HCT116 (cell line): ENCODE measurements at regions not wholly inside any gene's neighbourhood (a gene's known extent, or its start where the extent isn't known, plus 50 kb on each side); places are given as distances from the start of the nearest gene placed in this dataset.

Source experiments
- ATAC-seq: fragments of 200-7000 bp; cut with Tn5 transposase; 2 replicates; pipeline ENCODE4 v1.9.1; 2020; ENCODE audit warnings: mild to moderate bottlenecking, moderate library complexity
- BruUV-seq: library from RNA; stranded (reverse); fragments of 400-500 nt; replicated peaks from 2 replicates; lab custom pipeline; 2021; lab: Mats Ljungman, UMichigan
- CTCF ChIA-PET: fragments of 300-600 bp; sonication (Branson Sonifier 250); formaldehyde crosslinking; loops from one replicate; lab custom pipeline; 2021; ENCODE audit warnings: antibody characterized with exemption; lab: Charles Lee
- POLR2A ChIA-PET: fragments of 300-600, 350-600 bp; sonication (Branson Sonifier 250); formaldehyde crosslinking; loops from one replicate; lab custom pipeline; 2021; ENCODE audit warnings: antibody characterized with exemption; lab: Charles Lee
- RAD21 ChIA-PET, 2 experiments: fragments of 300-600 bp; sonication (Branson Sonifier 250); formaldehyde crosslinking; loops; one replicate each; lab custom pipeline; 2023; ENCODE audit warnings: low total read pairs in 2 of 2; ENCODE audit not compliant: uncharacterized antibody in 2 of 2, unreplicated experiment in 2 of 2, low non-redundant PET in 1 of 2; lab: Charles Lee
- DNase-seq: peaks from one replicate; pipeline ENCODE4 v3.0.0-alpha.2; 2010; ENCODE audit warnings: low read depth, low spot score
- H2AFZ ChIP-seq: fragments of 200-600 bp; shearing (Covaris generic), sonication (generic); 2 replicates; pipeline ENCODE4 v1.6.1; 2017; ENCODE audit warnings: low read depth, mixed run types, mixed read lengths, antibody characterized with exemption, low read length; ENCODE audit not compliant: poor library complexity, severe bottlenecking
- H3K27ac ChIP-seq: 2 replicates; pipeline ENCODE4 v1.5.1; 2012; ENCODE audit warnings: low read depth, low read length
- H3K27me3 ChIP-seq: fragments of 200-600 bp; sonication (generic); 2 replicates; pipeline ENCODE4 v1.6.1; 2016; ENCODE audit warnings: mixed run types, low read length, mixed read lengths; ENCODE audit not compliant: insufficient read depth
- H3K36me3 ChIP-seq, 2 experiments: fragments of 200-500 bp in 1 of 2; fragments of 200-600 bp in 1 of 2; sonication (Bioruptor generic) in 1 of 2; sonication (generic) in 1 of 2; 2 replicates each; pipeline versions ENCODE4 v1.5.1 to v1.6.1; 2014 to 2016; ENCODE audit warnings: low read length in 2 of 2, inconsistent platforms in 1 of 2, mixed read lengths in 1 of 2, mixed run types in 1 of 2; ENCODE audit not compliant: insufficient read depth in 2 of 2, control insufficient read depth in 1 of 2
- H3K4me1 ChIP-seq, 2 experiments: fragments of 200-600 bp in 1 of 2; sonication (generic) in 1 of 2; 2 replicates each; pipeline versions ENCODE4 v1.5.1 to v1.6.1; 2012 to 2017; ENCODE audit warnings: low read length in 2 of 2, inconsistent platforms in 1 of 2, mild to moderate bottlenecking in 1 of 2, mixed read lengths in 1 of 2, mixed run types in 1 of 2, moderate library complexity in 1 of 2; ENCODE audit not compliant: insufficient read depth in 2 of 2, control insufficient read depth in 1 of 2
- H3K4me2 ChIP-seq: fragments of 200-600 bp; sonication (generic); 2 replicates; pipeline ENCODE4 v1.6.1; 2017; ENCODE audit warnings: mixed run types, low read length, mixed read lengths
- H3K4me3 ChIP-seq, 2 experiments: fragments of 200-600 bp in 1 of 2; sonication (generic) in 1 of 2; replicated peaks in 1 of 2; 2 replicates each; pipeline ENCODE4 v1.5.1; 2011 to 2016; ENCODE audit warnings: low read length in 2 of 2, control low read depth in 1 of 2, low read depth in 1 of 2, mild to moderate bottlenecking in 1 of 2, mixed read lengths in 1 of 2, mixed run types in 1 of 2
- H3K79me2 ChIP-seq: fragments of 200-600 bp; sonication (generic); 2 replicates; pipeline ENCODE4 v1.6.1; 2017; ENCODE audit warnings: mild to moderate bottlenecking, mixed run types, low read length, moderate library complexity, mixed read lengths; ENCODE audit not compliant: insufficient read depth
- H3K9ac ChIP-seq: fragments of 200-600 bp; sonication (generic); 2 replicates; pipeline ENCODE4 v1.6.1; 2016; ENCODE audit warnings: low read length, mixed read lengths
- H3K9me2 ChIP-seq: fragments of 200-600 bp; sonication (generic), shearing (Covaris generic); 2 replicates; pipeline ENCODE4 v1.6.1; 2017; ENCODE audit warnings: mixed run types, mild to moderate bottlenecking, moderate library complexity; ENCODE audit not compliant: insufficient read depth
- H3K9me3 ChIP-seq, 2 experiments: fragments of 200-500 bp in 1 of 2; fragments of 200-600 bp in 1 of 2; sonication (Bioruptor generic) in 1 of 2; sonication (generic) in 1 of 2; 2 replicates each; pipeline ENCODE4 v1.6.1; 2014 to 2017; ENCODE audit warnings: low read length in 2 of 2, mixed read lengths in 2 of 2, inconsistent platforms in 1 of 2, low read depth in 1 of 2, mild to moderate bottlenecking in 1 of 2, mixed run types in 1 of 2, moderate library complexity in 1 of 2; ENCODE audit not compliant: control insufficient read depth in 1 of 2, insufficient read depth in 1 of 2
- H4K20me1 ChIP-seq: fragments of 200-600 bp; sonication (generic), shearing (Covaris generic); 2 replicates; pipeline ENCODE4 v1.6.1; 2017; ENCODE audit warnings: mixed run types, mild to moderate bottlenecking, moderate library complexity; ENCODE audit not compliant: insufficient read depth
- CTCF ChIP-seq, 3 experiments: fragments of 200-600 bp in 1 of 3; sonication (generic) in 1 of 3; IDR thresholded peaks in 2 of 3; conservative IDR thresholded peaks in 1 of 3; 2 replicates each; pipeline ENCODE4 v1.5.1; 2012 to 2017; ENCODE audit warnings: low read depth in 2 of 3, low read length in 2 of 3, antibody characterized with exemption in 1 of 3, borderline replicate concordance in 1 of 3, control low read depth in 1 of 3, mild to moderate bottlenecking in 1 of 3, mixed read lengths in 1 of 3, mixed run types in 1 of 3, moderate library complexity in 1 of 3; ENCODE audit not compliant: insufficient read depth in 1 of 3
- MAX ChIP-seq: IDR thresholded peaks from 2 replicates; pipeline ENCODE4 v1.6.1; 2012
- RAD21 ChIP-seq: IDR thresholded peaks from 2 replicates; pipeline ENCODE4 v1.6.1; 2012; ENCODE audit warnings: low read depth, mild to moderate bottlenecking
- SP1 ChIP-seq: IDR thresholded peaks from 2 replicates; pipeline ENCODE4 v1.6.1; 2012; ENCODE audit warnings: low read depth
- YY1 ChIP-seq: IDR thresholded peaks from 2 replicates; pipeline ENCODE4 v1.6.1; 2011; ENCODE audit warnings: low read length, low read depth, moderate library complexity, mild to moderate bottlenecking; ENCODE audit not compliant: insufficient replicate concordance; ENCODE audit errors: extremely low read depth
- intact Hi-C: fragments of 100-400 bp; cut with micrococcal nuclease; formaldehyde crosslinking; loops from 2 replicates; pipeline ENCODE4 v1.10.0; 2022

- Histone ChIP-seq H3K27ac (no peak overlapping the region), H3K4me2 (no peak overlapping the region), H3K27me3 (no peaks in the 10 kb centered on the region), H3K36me3 (no peaks in the 10 kb centered on the region), H3K4me1 (no peaks in the 10 kb centered on the region), H3K79me2 (no peaks in the 10 kb centered on the region), H3K9me2 (no peaks in the 10 kb centered on the region), H2AFZ (no peak overlapping the region), H3K9ac (no peak overlapping the region), H3K9me3 (no peaks in the 10 kb centered on the region), H3K4me3 (no peak overlapping the region), H4K20me1 (no peaks in the 10 kb centered on the region)
- no peak for ATAC-seq
- RAD21 ChIA-PET, result no interaction called here
- BruUV-seq, result no TSS peak
- TF ChIP-seq YY1 (no peak), RAD21 (no peak)
- CTCF ChIA-PET, result no interaction called here
- no peak for DNase-seq
- intact Hi-C loops, result no loop called here
- POLR2A ChIA-PET, result no interaction called here
Observed at GRCh38 chr12:34300376-34301250, 278.3 kb downstream of the ALG10 start.

- no peak for DNase-seq
Observed at GRCh38 chr12:34301251-34302130, 279.2 kb downstream of the ALG10 start.

More at GRCh38 chr12:34301251-34302130, 279.2 kb downstream of the ALG10 start:
- Histone ChIP-seq H4K20me1 (no peaks in the 10 kb centered on the region), H3K79me2 (no peaks in the 10 kb centered on the region), H3K9me2 (no peaks in the 10 kb centered on the region), H2AFZ (no peak overlapping the region), H3K9ac (no peak overlapping the region), H3K36me3 (no peaks in the 10 kb centered on the region), H3K4me1 (no peaks in the 10 kb centered on the region), H3K9me3 (no peaks in the 10 kb centered on the region), H3K27me3 (no peaks in the 10 kb centered on the region), H3K4me3 (no peak overlapping the region), H3K27ac (no peak overlapping the region), H3K4me2 (no peak overlapping the region)
- RAD21 ChIA-PET, result no interaction called here
- intact Hi-C loops, result no loop called here
- no TSS peak for BruUV-seq
- POLR2A ChIA-PET, result no interaction called here
- no peak for TF ChIP-seq CTCF (IDR thresholded peaks at IDR 0.05 in 2 of 3, conservative IDR thresholded peaks at IDR 0.05 in 1 of 3; ENCODE audit: borderline replicate concordance in 1 of 3, insufficient read depth in 1 of 3, low read depth in 2 of 3, low read length in 2 of 3)
- TF ChIP-seq MAX, result no peak
- TF ChIP-seq SP1, result no peak
- CTCF ChIA-PET, result no interaction called here
- ATAC-seq, result no peak
